D721Med (cell line): ENCODE measurements at regions not wholly inside any gene's neighbourhood (a gene's known extent, or its start where the extent isn't known, plus 50 kb on each side); places are given as distances from the start of the nearest gene placed in this dataset.

Source experiments
- DNase-seq: peaks from one replicate; pipeline ENCODE4 v3.0.0; 2011; ENCODE audit warnings: low spot score; ENCODE audit not compliant: insufficient read length
- FAIRE-seq: peaks from 2 replicates; lab custom pipeline; 2011; peaks lifted over from hg19 to GRCh38; lab: Jason Lieb, UNC
- CTCF ChIP-seq: IDR thresholded peaks from 2 replicates; pipeline ENCODE4 v1.5.1; 2012; ENCODE audit warnings: mild to moderate bottlenecking, control low read depth; ENCODE audit not compliant: insufficient read depth; ENCODE audit errors: missing control alignments

GRCh38 chr15:93730724-93731123 is 500.6 kb upstream of the MCTP2 start:
- TF ChIP-seq CTCF = no peak
- FAIRE-seq (no peak), DNase-seq (no peak)

- FAIRE-seq = no peak
- no peak for DNase-seq
- TF ChIP-seq CTCF = no peak
Observed at GRCh38 chr15:93722165-93722564, 509.2 kb upstream of the MCTP2 start.

GRCh38 chr15:93720607-93721006 is 510.8 kb upstream of the MCTP2 start:
- no peak for DNase-seq
- no peak for TF ChIP-seq CTCF
- no peak for FAIRE-seq

- FAIRE-seq (no peak), DNase-seq (no peak)
- no peak for TF ChIP-seq CTCF
Observed at GRCh38 chr15:93719921-93720351, 511.4 kb upstream of the MCTP2 start.

GRCh38 chr15:93716615-93717231 is 514.6 kb upstream of the MCTP2 start:
- FAIRE-seq (no peak), DNase-seq (no peak)
- no peak for TF ChIP-seq CTCF

GRCh38 chr15:93709708-93710107 is 521.7 kb upstream of the MCTP2 start:
- no peak for FAIRE-seq

More at GRCh38 chr15:93709708-93710107, 521.7 kb upstream of the MCTP2 start:
- DNase-seq = no peak
- TF ChIP-seq CTCF = no peak
